Duodenal mucosa (tissue), 2 donors: ENCODE measurements at regions not wholly inside any gene's neighbourhood (a gene's known extent, or its start where the extent isn't known, plus 50 kb on each side); places are given as distances from the start of the nearest gene placed in this dataset.

Experiments used
- H3K27ac ChIP-seq: one replicate; pipeline ENCODE4 v1.7.0; 2013; ENCODE audit warnings: low read depth, low read length
- H3K27me3 ChIP-seq, 2 donors: one replicate each; pipeline ENCODE4 v1.7.0; 2013; ENCODE audit warnings: low read length in 2 of 2, control low read depth in 1 of 2; ENCODE audit not compliant: insufficient read depth in 2 of 2, control insufficient read depth in 1 of 2
- H3K36me3 ChIP-seq, 2 donors: one replicate each; pipeline ENCODE4 v1.7.0; 2013; ENCODE audit warnings: low read length in 2 of 2, control low read depth in 1 of 2; ENCODE audit not compliant: insufficient read depth in 2 of 2, control insufficient read depth in 1 of 2
- H3K4me1 ChIP-seq, 2 donors: one replicate each; pipeline ENCODE4 v1.7.0; 2013; ENCODE audit warnings: low read length in 2 of 2, control low read depth in 1 of 2; ENCODE audit not compliant: insufficient read depth in 2 of 2, control insufficient read depth in 1 of 2
- H3K4me3 ChIP-seq, 2 donors: one replicate each; pipeline ENCODE4 v1.7.0; 2013; ENCODE audit warnings: low read length in 2 of 2, low read depth in 1 of 2
- H3K9ac ChIP-seq, 2 donors: one replicate each; pipeline ENCODE4 v1.7.0; 2013; ENCODE audit warnings: low read length in 2 of 2, low read depth in 1 of 2
- H3K9me3 ChIP-seq, 2 donors: one replicate each; pipeline ENCODE4 v1.7.0; 2013; ENCODE audit warnings: low read length in 2 of 2, control low read depth in 1 of 2; ENCODE audit not compliant: control insufficient read depth in 1 of 2

DNA sequence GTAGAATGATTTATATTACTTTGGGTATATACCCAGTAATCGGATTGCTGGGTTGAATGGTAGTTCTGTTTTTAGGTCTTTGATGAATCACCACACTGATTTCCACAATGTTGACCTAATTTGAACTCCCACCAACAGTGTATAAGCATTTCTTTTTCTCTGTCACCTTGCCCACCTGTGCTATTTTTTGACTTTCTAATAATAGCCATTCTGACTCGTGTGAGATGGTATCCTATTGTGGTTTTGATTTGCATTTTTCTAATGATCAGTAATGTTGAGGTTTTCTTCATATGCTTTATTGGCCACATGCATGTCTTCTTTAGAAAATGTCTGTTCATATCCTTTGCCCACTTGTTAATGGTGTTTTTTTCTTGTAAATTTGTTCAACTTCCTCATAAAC is 340.8 kb downstream of the PLOD2 start:
- Histone ChIP-seq H3K36me3 (no peaks in the 10 kb centered on the region), H3K9ac (no peak overlapping the region), H3K4me3 (no peak overlapping the region), H3K9me3 (no peaks in the 10 kb centered on the region), H3K27ac (no peak overlapping the region), H3K27me3 (no peaks in the 10 kb centered on the region), H3K4me1 (no peaks in the 10 kb centered on the region)

DNA sequence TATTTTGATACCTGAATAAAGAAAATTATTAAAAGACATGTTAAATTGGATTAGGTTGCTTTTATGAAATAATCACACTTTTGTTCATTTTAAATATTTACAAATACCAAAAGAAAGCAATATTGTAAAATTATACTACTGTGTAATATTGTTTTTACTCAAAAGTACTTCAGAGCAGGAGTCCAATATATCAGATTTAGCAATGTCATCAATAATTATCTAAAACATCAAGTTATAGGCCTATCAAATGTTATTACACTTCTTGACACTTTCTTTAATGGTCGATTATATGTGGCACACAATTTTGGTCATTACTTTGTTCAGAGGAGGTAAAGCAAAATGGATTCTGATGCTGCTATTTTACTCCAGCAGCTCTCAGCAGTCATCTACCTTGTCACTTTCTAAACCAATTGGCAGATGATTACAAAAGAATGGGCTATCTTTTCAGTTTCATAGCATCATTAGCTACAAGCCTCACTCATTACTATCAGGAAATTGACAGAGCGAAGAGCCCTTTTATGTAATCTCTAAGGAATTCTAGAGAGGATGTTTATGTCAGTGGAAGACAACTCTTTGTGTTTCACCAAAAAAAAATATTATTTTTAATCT is 318.6 kb downstream of the PLOD2 start:
- Histone ChIP-seq H3K9me3 (no peaks in the 10 kb centered on the region), H3K27me3 (no peaks in the 10 kb centered on the region), H3K36me3 (no peaks in the 10 kb centered on the region), H3K4me3 (no peak overlapping the region), H3K9ac (no peak overlapping the region), H3K4me1 (no peaks in the 10 kb centered on the region), H3K27ac (no peak overlapping the region)

DNA sequence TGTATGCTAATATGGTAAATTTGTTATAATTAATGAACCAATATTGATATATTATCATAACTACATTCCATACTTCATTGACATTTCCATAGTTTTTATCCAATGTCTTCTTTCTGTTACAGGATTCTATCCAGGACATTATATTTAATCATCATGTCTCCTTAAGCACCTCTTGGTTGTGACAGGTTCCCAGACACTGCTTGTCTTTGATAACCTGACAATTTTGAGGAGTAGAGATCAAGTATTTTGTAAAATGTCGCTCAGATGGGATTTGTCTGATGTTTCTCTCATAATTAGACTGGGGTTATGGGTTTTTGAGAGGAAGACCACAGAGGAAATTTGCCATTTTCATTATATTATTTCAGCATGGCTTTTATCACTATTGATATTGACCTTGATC is 317.4 kb downstream of the PLOD2 start:
- no peaks in the 10 kb centered on the region for H3K4me1 ChIP-seq
- no peaks in the 10 kb centered on the region for H3K27me3 ChIP-seq
- H3K9ac ChIP-seq = no peak overlapping the region
- H3K4me3 ChIP-seq = no peak overlapping the region
- no peaks in the 10 kb centered on the region for H3K36me3 ChIP-seq
- no peak overlapping the region for H3K27ac ChIP-seq
- no peaks in the 10 kb centered on the region for H3K9me3 ChIP-seq

DNA sequence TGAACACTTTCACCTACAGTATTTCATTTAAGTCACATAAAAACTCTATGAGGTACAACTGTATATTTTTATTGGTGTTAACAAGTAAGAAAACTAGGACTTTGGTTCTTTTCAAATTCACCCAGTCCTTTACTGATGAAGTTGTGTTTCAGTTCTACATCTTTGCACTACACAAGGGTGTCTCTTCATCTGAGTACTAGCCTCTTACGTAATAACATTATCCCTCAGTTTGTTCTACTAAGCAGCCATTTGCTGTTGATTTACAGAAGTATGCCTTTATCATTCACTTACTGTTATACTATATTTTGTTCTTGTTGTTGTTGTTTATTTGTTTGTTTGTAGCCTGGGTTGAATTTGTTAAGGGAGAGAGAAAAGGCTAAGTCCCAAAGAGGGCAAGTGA is 311.9 kb downstream of the PLOD2 start:
- H3K9ac ChIP-seq = no peak overlapping the region
- no peaks in the 10 kb centered on the region for H3K36me3 ChIP-seq
- H3K4me1 ChIP-seq = no peaks in the 10 kb centered on the region
- H3K27ac ChIP-seq = no peak overlapping the region
- no peak overlapping the region for H3K4me3 ChIP-seq
- H3K9me3 ChIP-seq = no peaks in the 10 kb centered on the region
- H3K27me3 ChIP-seq = no peaks in the 10 kb centered on the region

GRCh38 chr3:145854499-145854898 is 306.5 kb downstream of the PLOD2 start:
- no peak overlapping the region for H3K27ac ChIP-seq
- no peak overlapping the region for H3K4me3 ChIP-seq
- no peaks in the 10 kb centered on the region for H3K36me3 ChIP-seq
- no peaks in the 10 kb centered on the region for H3K4me1 ChIP-seq
- H3K9ac ChIP-seq = no peak overlapping the region
- no peaks in the 10 kb centered on the region for H3K27me3 ChIP-seq
- no peaks in the 10 kb centered on the region for H3K9me3 ChIP-seq

- Histone ChIP-seq H3K9me3 (no peaks in the 10 kb centered on the region), H3K36me3 (no peaks in the 10 kb centered on the region), H3K9ac (no peak overlapping the region), H3K4me1 (no peaks in the 10 kb centered on the region), H3K27ac (no peak overlapping the region), H3K4me3 (no peak overlapping the region), H3K27me3 (no peaks in the 10 kb centered on the region)
Observed at GRCh38 chr3:145857956-145858355, 303.0 kb downstream of the PLOD2 start.

DNA sequence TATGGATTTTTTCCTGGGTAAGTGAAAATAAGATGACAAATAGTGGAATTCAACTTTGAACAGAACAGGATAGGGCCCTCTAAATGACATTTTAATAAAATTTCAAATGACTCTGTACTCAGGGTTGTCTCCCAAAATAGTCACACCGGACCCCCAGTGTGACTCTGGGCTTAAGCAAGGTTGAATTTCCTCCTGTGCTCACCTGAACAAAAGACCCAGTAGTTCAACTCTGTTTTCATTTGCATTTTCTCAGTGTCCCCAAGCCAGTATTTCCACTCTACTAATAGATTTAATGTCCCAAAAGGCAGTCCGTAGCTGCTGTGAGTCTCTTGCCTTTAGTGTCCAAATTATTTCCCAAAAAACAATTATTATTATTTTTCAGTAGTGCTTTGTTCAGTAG is 296.6 kb downstream of the PLOD2 start:
- Histone ChIP-seq H3K27ac (no peak overlapping the region), H3K4me1 (no peaks in the 10 kb centered on the region), H3K4me3 (no peak overlapping the region), H3K9ac (no peak overlapping the region), H3K36me3 (no peaks in the 10 kb centered on the region), H3K9me3 (no peaks in the 10 kb centered on the region), H3K27me3 (no peaks in the 10 kb centered on the region)

DNA sequence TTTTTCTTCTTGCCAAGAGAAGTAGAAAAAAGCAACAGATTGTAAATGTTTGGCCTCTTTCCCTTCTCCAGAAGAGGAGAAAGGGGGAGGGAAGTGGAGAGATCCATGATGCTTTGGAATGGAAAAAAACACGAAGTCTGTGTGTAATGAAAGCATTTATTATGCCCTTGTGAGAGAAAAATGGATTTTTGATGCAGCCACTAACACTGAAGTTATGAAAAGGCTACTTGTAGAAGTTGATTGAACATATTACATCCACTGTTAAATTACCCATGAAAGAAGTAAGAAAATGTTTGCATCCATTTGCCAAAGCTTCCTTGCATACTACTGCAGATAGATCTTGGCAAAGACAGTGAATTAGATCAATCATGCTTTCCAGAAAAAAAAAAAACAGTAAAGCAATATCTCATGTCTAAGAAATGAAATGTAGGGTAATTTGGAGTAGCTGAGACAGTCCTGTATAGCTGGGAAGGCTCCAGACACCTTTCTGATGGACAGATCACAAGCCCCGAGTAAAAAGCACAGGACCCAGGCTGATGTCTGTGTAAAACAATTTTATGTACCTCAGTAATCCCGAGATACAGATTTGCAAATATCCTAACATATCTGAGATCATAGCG is 295.5 kb downstream of the PLOD2 start:
- Histone ChIP-seq H3K4me3 (no peak overlapping the region), H3K27me3 (no peaks in the 10 kb centered on the region), H3K9me3 (no peaks in the 10 kb centered on the region), H3K36me3 (no peaks in the 10 kb centered on the region), H3K4me1 (no peaks in the 10 kb centered on the region), H3K9ac (no peak overlapping the region), H3K27ac (no peak overlapping the region)

DNA sequence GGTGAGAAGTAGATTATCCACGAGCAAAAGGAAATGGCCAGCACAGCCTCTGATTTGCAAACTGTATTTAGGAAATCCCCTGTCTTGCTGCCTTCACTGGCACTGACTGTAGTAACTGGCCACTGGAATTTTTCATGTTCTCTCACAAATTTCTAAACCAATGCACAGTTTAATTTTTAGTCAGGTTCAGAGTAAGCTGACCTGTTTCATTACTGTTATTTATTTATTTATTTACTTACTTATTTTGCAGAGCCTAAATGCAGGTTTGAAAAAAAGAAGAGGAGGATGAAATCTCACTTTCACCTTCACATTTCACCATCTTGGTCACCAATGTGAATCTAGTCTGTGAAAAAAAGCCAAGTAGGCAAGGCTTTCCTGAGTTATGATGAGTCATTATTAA is 291.0 kb downstream of the PLOD2 start:
- H3K36me3 ChIP-seq = no peaks in the 10 kb centered on the region
- H3K27me3 ChIP-seq = no peaks in the 10 kb centered on the region
- H3K27ac ChIP-seq = no peak overlapping the region
- H3K9me3 ChIP-seq = no peaks in the 10 kb centered on the region
- no peak overlapping the region for H3K9ac ChIP-seq
- no peaks in the 10 kb centered on the region for H3K4me1 ChIP-seq
- no peak overlapping the region for H3K4me3 ChIP-seq

GRCh38 chr3:145882436-145882835 is 278.5 kb downstream of the PLOD2 start:
- no peaks in the 10 kb centered on the region for H3K36me3 ChIP-seq
- H3K4me1 ChIP-seq = no peaks in the 10 kb centered on the region
- H3K9ac ChIP-seq = no peak overlapping the region
- H3K4me3 ChIP-seq = no peak overlapping the region
- H3K27ac ChIP-seq = no peak overlapping the region
- H3K9me3 ChIP-seq = no peaks in the 10 kb centered on the region
- no peaks in the 10 kb centered on the region for H3K27me3 ChIP-seq
